Lower leg skin (tissue), 3 donors: ENCODE measurements at regions not wholly inside any gene's neighbourhood (a gene's known extent, or its start where the extent isn't known, plus 50 kb on each side); places are given as distances from the start of the nearest gene placed in this dataset.

Source experiments
- CTCF ChIP-seq, 3 donors: fragments of 450-650 bp; IDR thresholded peaks; one replicate each; pipeline ENCODE4 v1.5.1; 2016; ENCODE audit warnings: antibody characterized with exemption in 3 of 3, mild to moderate bottlenecking in 3 of 3, moderate library complexity in 2 of 3
- POLR2A ChIP-seq, 2 donors: fragments of 450-650 bp; IDR thresholded peaks; one replicate each; pipeline ENCODE4 v1.6.1; 2016 to 2017; ENCODE audit warnings: antibody characterized with exemption in 2 of 2, mild to moderate bottlenecking in 1 of 2, moderate library complexity in 1 of 2

DNA sequence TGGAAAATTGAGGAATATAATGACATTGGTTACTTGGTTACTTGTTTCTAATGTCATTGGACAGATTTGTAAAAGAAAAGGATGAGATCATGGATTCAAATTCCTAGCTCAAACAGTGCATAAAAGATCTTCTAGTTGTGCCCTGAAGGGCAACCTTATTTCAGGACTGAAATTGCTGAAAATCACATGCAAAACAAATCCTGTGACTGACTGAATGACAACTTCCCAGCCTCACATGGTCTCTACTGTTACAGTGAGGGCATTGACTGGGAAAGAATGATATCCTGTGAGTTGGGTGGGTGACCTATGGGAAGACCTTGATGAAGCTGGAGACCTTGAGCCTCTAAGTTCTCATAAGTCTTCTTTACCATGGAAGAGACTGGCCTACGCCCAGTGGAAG, 90.4 kb upstream of the HAAO start:
- TF ChIP-seq CTCF (IDR thresholded peaks at IDR 0.05) (no peak), POLR2A (IDR thresholded peaks at IDR 0.05) (no peak)
